ENCODE measurements at regions not wholly inside any gene's neighbourhood (a gene's known extent, or its start where the extent isn't known, plus 50 kb on each side); places are given as distances from the start of the nearest gene placed in this dataset.

GRCh38 chr11:28616160-28616965 is 508.2 kb downstream of the METTL15 start:
- TF ChIP-seq, protein P1, sequence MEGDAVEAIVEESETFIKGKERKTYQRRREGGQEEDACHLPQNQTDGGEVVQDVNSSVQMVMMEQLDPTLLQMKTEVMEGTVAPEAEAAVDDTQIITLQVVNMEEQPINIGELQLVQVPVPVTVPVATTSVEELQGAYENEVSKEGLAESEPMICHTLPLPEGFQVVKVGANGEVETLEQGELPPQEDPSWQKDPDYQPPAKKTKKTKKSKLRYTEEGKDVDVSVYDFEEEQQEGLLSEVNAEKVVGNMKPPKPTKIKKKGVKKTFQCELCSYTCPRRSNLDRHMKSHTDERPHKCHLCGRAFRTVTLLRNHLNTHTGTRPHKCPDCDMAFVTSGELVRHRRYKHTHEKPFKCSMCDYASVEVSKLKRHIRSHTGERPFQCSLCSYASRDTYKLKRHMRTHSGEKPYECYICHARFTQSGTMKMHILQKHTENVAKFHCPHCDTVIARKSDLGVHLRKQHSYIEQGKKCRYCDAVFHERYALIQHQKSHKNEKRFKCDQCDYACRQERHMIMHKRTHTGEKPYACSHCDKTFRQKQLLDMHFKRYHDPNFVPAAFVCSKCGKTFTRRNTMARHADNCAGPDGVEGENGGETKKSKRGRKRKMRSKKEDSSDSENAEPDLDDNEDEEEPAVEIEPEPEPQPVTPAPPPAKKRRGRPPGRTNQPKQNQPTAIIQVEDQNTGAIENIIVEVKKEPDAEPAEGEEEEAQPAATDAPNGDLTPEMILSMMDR (IDR thresholded peaks at IDR 0.05): no peak
- no peak for TF ChIP-seq POLR2A (IDR thresholded peaks at IDR 0.05)

Data from breast epithelium (tissue), 3 donors.